GM19193 (cell line): ENCODE measurements at regions not wholly inside any gene's neighbourhood (a gene's known extent, or its start where the extent isn't known, plus 50 kb on each side); places are given as distances from the start of the nearest gene placed in this dataset.

Experiments
- POLR2A ChIP-seq: IDR thresholded peaks from 4 replicates; pipeline ENCODE4 v1.6.1; 2011; ENCODE audit not compliant: insufficient read depth, insufficient read length; ENCODE audit errors: extremely low read depth

DNA sequence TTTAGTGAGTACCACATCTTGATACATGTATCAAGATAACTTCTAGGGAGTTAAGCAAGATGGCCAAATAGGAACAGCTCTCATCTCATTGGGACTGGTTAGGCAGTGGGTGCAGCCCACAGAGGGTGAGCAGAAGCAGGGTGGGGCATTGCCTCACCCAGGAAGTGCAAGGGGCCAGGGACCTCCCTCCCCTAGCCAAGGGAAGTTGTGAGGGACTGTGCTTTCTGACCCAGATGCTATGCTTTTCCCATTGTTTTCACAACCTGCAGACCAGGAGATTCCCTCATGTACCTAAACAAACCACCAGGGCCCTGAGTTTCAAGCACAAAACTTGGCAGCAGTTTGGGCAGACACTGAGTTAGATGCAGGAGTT lies 665.0 kb upstream of the CBLB start:
- TF ChIP-seq POLR2A: no peak

DNA sequence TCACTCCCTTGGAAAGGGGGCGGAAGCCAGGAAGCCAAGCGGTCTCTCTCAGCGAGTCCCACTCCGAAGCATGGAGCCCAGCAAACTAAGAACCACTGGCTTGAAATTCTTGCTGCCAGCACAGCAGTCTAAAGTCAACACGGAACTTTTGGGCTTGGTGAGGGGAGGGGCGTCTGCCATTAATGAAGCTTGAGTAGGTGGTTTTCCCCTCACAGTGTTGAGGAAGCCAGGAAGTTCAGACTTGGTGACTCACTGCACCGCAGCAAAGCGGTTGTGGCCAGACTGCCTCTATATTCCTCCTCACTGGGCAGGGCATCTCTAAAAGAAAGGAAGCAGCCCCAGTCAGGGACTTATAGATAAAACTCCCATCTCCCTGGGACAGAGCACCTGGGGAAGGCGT lies 665.4 kb upstream of the CBLB start:
- no peak for TF ChIP-seq POLR2A

DNA sequence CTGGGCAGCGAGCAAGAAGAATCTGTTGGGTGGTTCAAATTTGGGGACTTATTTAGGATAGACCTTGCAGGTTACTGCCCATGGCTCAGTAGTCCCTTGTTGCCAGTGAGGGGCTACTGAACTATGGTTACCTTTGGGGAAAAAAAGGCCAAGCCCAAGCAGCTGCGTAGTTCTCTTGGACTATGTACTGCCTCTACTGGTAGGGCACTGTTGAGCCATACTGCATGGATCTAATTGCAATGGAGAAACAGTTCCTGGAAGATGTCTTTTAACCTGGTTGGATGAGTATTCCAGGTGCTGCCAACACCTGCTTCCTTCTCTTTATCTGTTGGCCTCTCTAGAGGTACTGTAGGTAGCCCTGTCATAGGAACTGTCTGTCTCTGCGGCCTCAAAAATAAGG lies 671.9 kb upstream of the CBLB start:
- no peak for TF ChIP-seq POLR2A

DNA sequence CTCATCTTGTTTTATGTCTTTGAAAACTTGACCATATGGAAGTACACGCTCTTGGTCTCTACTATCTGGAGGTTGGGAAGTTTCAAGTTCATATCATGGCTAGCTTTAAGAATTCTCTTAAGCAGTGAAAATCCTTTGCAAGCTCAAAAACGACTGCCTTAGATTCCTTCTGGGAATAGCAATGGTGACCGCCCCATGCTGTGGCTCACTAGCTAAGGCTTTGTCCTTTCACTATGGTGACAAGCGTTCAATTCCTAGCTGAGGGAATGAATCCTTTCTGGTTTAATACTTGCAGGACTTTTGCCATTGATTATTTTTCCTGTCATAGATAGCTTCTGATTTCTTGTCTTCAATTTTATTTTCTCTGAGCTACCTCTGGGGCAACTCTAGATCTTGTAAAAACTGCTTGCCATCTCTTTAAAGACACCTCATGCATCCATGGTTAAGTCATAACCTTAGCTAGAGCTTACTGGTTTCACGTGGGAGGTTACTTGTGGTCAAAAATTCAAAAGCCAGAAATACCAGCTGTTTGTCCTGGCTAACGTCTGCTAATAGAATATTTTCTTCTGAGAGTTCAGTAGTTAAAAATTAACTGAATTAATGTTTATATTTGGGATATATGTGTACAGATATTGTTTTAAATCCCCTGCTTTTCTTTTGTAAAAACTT lies 673.4 kb upstream of the CBLB start:
- TF ChIP-seq POLR2A: no peak

DNA sequence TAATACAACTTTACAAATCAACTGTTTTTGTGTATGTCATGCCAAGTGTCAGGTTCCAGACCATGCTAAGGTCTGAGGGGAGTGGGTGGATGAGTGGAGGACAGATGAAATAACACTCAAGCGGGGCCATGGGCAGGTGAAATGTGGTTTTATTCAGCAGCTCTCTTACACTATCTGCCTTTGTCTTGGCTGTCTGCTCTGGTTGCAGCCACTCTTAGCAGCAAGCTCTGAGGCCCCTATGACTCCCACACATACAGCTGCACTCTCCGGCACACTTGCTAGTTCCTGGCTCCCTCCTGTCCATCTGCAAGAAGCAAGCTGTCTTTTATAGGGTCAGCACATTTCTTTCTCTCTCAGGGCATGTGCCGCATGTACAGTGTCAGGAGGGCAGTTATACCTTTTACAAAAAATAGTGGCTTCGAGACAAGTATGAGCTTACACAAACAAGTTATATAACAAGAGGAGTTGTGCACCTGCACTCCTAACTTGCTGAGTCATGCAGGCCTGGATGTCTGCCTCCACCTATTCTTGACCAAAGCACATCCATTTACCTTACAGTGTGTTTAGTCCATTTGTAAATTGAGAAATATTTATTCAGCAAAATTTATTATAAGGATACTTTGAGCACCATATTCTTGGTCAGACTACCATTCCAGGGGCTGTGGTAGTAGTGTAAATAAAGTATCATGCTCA lies 683.7 kb upstream of the CBLB start:
- TF ChIP-seq POLR2A: no peak

DNA sequence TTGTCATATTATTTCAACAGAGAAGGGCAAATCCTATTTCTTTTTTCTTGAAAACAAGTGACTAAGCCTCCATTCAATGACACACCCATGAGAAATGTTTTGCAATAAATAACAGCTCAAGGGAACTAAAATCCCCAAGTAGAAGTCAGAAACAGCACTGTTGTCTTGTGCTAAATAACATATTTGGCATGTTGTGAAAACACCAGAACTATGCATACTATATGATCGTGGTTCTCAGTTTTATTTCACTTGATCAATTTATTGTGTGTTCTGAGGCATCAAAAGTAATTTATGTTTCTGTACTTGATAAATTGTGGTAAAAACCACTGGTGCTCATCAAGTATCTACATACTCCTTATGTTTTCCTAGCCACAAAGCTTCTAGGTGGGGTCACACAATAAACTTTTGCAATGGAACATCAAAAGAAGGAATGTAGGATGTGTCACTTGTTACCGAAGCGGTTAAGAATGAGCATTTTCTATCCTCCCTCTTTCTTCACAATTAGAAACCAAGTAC lies 691.7 kb upstream of the CBLB start:
- no peak for TF ChIP-seq POLR2A

DNA sequence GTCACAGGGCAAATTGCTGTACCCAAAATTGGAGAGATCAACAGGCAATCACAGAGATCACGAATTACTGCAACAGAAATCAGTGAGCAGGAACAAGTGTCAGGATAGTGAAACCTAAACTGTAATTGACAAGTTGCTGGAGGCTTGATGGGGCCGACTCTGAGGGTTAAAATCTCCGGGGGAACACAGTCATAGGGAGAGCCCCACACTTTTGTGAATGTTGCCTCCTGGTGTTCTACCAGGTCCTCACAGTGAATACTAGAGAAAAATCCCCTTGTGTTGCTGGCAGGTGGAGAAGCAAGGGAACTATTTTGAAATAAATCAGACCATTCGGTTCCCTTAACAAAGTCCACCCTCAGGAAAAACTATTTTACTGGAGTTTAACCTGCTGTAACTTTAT lies 697.5 kb upstream of the CBLB start:
- TF ChIP-seq POLR2A: no peak

DNA sequence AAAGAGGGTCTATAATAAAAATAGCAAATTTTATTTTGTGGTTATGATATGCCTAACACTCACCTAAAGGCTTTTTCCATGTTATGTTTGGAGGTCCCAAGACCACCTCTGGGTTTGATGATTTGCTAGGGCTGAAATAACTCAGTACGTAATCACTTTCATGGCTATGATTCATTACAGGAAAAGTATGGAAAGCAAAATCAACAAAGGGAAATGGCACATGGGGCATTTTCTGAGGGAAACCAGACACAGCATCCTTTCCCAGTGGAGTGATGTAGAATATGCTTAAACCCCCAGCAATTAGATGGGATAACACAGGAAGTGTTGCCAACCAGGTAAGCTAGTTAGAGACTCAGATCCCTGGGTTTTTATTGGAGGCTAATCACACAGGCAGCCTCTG lies 701.6 kb upstream of the CBLB start:
- no peak for TF ChIP-seq POLR2A

DNA sequence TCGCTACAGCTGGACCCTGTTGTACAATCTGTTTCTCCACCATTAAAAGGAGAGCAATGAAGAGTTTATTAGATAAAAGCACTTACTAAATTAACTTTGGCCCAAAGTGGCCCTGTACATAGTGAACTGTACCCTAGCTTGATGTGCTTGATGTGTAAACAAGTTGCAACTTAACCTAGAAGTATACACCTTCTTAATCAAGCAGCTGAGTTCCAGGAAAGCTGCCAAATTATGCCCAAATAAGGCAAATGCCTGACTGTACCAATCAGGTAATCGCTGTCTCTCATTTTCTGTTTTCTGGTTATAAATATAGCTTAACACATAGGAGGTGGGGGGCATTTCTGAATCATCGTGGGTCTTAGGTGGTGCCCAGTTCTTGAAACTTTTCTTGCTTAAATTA lies 704.8 kb upstream of the CBLB start:
- TF ChIP-seq POLR2A: no peak

DNA sequence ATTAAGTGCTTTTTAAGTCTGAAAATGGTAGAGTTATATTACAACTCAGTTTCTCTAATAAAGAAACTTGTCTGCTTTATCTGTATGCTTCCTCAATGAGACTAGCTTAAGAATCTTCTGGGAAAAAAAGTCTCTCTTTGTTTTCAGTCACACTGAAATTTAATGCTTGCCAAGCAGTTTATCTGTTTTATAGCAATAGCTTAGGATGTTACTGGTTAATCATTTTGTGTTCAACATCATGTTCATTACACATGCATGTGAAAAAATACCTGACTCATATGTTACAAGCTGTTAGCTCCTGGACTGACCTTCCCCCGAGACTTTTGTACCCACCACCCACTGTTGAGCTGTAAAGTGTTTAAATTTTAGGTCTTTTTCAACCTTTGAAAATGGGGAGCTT lies 706.2 kb upstream of the CBLB start:
- no peak for TF ChIP-seq POLR2A

DNA sequence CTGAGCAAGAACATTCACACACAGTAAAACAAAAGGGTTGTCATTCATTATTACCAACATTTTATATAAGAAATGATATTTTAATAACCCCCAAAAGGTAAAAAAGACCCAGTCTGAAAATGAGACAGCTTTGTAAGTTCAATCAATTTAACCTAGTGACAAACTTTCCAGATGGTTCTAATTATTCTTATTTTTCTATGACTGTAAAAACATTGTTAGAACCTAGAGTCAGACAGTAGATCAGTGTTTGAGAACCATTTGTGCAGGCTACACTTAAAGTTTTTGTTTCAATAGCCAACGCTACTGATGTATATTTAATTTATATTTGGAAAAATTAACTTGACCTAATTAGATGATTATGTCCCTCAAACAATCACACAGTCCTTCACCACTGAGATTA lies 708.4 kb upstream of the CBLB start:
- TF ChIP-seq POLR2A: no peak

DNA sequence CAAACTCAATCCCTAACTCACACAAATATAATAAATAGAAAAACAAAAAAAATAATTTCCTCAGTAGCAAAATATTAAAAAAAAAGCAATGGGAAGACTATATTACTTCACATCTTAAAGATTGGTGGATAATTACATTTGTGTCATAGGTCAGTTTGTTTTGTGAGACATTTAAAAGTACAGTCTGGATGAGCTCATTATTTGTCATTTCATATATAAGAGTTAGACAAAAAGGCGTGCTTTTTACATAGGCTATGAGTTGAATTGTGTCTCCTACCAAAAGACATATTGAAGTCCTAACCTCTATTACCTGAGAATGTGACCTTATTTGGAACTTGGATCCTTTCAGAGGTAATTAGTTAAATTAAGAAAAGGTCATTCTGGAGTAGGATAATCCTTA lies 710.1 kb upstream of the CBLB start:
- no peak for TF ChIP-seq POLR2A

DNA sequence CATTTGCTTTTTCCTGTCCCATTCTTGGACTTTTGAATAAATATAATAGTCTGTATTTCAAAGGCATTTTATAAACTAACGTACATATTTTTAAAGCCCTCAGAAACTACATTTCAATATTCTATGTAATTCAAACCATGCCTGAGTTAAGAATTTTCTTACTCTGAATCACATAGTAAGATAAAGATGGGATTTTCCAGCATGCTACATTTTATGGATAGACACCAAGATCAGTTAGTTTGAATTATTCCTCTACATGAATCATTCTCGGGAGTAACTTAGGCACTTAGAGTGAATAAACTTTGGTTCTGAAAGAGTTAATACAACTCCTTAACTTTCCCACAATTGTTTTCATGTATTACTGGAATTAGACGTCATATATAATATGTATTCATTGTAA lies 713.3 kb upstream of the CBLB start:
- no peak for TF ChIP-seq POLR2A

DNA sequence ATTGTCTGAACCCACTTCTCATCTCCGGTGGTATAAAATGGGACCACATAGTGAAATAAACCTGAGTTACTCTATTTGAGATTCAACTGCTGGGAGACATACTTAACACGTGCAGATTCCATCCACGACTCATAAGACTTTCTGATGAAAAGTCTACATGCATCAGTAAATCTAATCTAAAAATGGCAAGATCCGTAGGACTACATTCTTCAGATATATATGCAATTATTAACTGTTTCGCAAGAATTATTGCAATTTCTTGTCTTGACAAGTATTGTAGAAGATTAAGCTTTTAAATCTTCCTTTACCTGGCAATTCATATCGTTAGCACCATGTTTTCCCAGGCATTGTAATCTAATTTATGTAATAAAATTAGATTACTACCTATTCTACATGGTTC lies 718.7 kb upstream of the CBLB start:
- no peak for TF ChIP-seq POLR2A

DNA sequence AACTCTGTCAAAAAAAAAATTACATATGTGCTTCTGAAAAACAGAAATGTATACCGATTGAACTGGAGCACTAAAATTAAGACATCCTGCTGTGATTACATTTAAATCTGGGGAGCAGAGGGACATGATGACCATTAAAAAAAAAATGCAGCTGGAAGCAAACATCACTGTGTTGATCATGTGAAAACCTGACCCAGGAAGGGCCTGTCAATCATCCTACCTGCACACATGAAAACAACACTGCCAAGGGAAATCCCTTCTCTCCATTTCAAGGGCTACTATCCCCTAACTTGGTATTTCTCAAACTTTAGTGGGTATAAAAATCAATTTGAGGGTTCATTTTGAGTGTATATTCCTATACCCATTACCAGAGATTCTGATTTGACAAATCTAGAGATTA lies 719.9 kb upstream of the CBLB start:
- no peak for TF ChIP-seq POLR2A

DNA sequence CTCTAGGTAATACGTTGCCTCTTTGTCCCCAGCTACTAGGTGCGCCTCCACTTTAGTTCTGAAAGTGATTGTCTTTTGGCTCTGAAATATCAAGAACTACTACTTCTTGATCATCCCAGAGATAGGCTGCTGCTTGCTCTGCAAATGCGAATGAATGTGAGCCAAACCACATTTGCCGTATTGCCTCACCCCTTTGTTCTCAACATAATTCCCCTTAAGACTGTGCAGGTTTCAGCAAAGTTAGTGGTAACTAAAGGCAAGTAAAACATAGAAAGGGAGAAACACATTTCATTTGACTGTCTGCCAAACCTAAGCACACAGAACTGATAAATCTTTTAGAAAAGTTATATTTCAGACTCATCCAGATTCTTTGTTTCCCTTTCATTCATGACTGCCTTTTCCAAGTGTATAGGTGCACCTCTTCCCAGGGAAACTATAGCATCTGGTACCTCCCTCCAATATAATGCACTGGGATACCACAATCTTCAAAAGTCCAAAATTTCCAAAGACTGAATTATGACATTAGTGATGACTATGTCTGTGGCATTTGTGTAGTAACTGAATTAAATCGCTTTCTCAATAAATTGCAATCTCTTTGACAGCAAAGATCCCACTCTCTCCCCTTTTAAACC lies 720.6 kb upstream of the CBLB start:
- TF ChIP-seq POLR2A: no peak
